ENCODE measurements at regions not wholly inside any gene's neighbourhood (a gene's known extent, or its start where the extent isn't known, plus 50 kb on each side); places are given as distances from the start of the nearest gene placed in this dataset.

- CTCF ChIA-PET (ENCODE audit: low intra/inter-chr PET ratio, low total read pairs): no interaction called here
- Histone ChIP-seq H3K4me2 (ENCODE audit: low read depth, low read length) (no peak overlapping the region), H3K36me3 (replicated peaks in 1 of 2; ENCODE audit: control insufficient read depth in 1 of 2, insufficient read depth in 2 of 2, low read length in 2 of 2) (no peaks in the 10 kb centered on the region), H2AFZ (ENCODE audit: low read length) (no peak overlapping the region), H3K9me3 (ENCODE audit: low read length) (no peaks in the 10 kb centered on the region), H3K79me2 (ENCODE audit: insufficient read depth, low read length) (no peaks in the 10 kb centered on the region), H3K9ac (ENCODE audit: insufficient read depth, low read depth, low read length) (no peak overlapping the region), H3K4me1 (ENCODE audit: insufficient read depth, low read length) (peaks cover 12% of the 10 kb centered on the region; the same call in 1 of the 2 replicates), H3K27me3 (ENCODE audit: control insufficient read depth in 1 of 2, insufficient read depth in 2 of 2, low read length in 2 of 2) (no peaks in the 10 kb centered on the region; a peak in 1 of 5 replicates), H4K20me1 (ENCODE audit: insufficient read depth, low read length) (no peaks in the 10 kb centered on the region), H3K27ac (ENCODE audit: extremely low read length, insufficient read depth, low read length) (no peak overlapping the region), H3K4me3 (replicated peaks in 1 of 3; ENCODE audit: insufficient read depth in 1 of 3, low read depth in 2 of 3, low read length in 3 of 3) (no peak overlapping the region)
- POLR2A ChIA-PET: no interaction called here
- intact Hi-C loops (cut with micrococcal nuclease; ENCODE audit: unreplicated experiment): no loop called here
- no TSS peak for BruUV-seq (replicated peaks)
- DNase-seq (ENCODE audit: low spot score): no peak
- no peak for FAIRE-seq
- 21% methylated on average over 4 of the region's 4 CpGs for WGBS (ENCODE audit: low lambda C conversion rate)
- no peak for ATAC-seq
- peak; percentile 98 to 99 for TF ChIP-seq MAFK (conservative IDR thresholded peaks at IDR 0.05 in 1 of 2, IDR thresholded peaks at IDR 0.05 in 1 of 2; ENCODE audit: low read length in 2 of 2)
- TF ChIP-seq ZNF639 (CRISPR knock-in tag; conservative IDR thresholded peaks at IDR 0.05): no peak
- peak; percentile 99 for TF ChIP-seq MAFF (IDR thresholded peaks at IDR 0.05; ENCODE audit: low read depth, low read length)
- in situ Hi-C loops (cut with HindIII; ENCODE audit: extremely low pct_ligation_motif_present, low pct_unique_long_range_greater_than_20kb): no loop called here
These were observed 96.5 kb upstream of the HS6ST1 start for GRCh38 chr2:128414946-128415778.

- Histone ChIP-seq H3K9me3 (ENCODE audit: low read length) (no peaks in the 10 kb centered on the region), H3K27ac (ENCODE audit: extremely low read length, insufficient read depth, low read length) (no peak overlapping the region), H3K79me2 (ENCODE audit: insufficient read depth, low read length) (no peaks in the 10 kb centered on the region), H3K4me3 (replicated peaks in 1 of 3; ENCODE audit: insufficient read depth in 1 of 3, low read depth in 2 of 3, low read length in 3 of 3) (no peak overlapping the region), H4K20me1 (ENCODE audit: insufficient read depth, low read length) (no peaks in the 10 kb centered on the region), H3K4me1 (ENCODE audit: insufficient read depth, low read length) (peaks cover 12% of the 10 kb centered on the region; the same call in 1 of the 2 replicates), H2AFZ (ENCODE audit: low read length) (no peak overlapping the region), H3K9ac (ENCODE audit: insufficient read depth, low read depth, low read length) (no peak overlapping the region), H3K36me3 (replicated peaks in 1 of 2; ENCODE audit: control insufficient read depth in 1 of 2, insufficient read depth in 2 of 2, low read length in 2 of 2) (no peaks in the 10 kb centered on the region), H3K27me3 (ENCODE audit: control insufficient read depth in 1 of 2, insufficient read depth in 2 of 2, low read length in 2 of 2) (peaks cover 1 to 3% of the 10 kb centered on the region in 2 experiments; a peak in 1 of 5 replicates), H3K4me2 (ENCODE audit: low read depth, low read length) (no peak overlapping the region)
- TF ChIP-seq BCLAF1 (IDR thresholded peaks at IDR 0.05): no peak
- peak; percentile 59; the same call in 1 of the 2 replicates for TF ChIP-seq ZNF281 (CRISPR knock-in tag; IDR thresholded peaks at IDR 0.05; ENCODE audit: borderline replicate concordance)
- TF ChIP-seq, protein P1, sequence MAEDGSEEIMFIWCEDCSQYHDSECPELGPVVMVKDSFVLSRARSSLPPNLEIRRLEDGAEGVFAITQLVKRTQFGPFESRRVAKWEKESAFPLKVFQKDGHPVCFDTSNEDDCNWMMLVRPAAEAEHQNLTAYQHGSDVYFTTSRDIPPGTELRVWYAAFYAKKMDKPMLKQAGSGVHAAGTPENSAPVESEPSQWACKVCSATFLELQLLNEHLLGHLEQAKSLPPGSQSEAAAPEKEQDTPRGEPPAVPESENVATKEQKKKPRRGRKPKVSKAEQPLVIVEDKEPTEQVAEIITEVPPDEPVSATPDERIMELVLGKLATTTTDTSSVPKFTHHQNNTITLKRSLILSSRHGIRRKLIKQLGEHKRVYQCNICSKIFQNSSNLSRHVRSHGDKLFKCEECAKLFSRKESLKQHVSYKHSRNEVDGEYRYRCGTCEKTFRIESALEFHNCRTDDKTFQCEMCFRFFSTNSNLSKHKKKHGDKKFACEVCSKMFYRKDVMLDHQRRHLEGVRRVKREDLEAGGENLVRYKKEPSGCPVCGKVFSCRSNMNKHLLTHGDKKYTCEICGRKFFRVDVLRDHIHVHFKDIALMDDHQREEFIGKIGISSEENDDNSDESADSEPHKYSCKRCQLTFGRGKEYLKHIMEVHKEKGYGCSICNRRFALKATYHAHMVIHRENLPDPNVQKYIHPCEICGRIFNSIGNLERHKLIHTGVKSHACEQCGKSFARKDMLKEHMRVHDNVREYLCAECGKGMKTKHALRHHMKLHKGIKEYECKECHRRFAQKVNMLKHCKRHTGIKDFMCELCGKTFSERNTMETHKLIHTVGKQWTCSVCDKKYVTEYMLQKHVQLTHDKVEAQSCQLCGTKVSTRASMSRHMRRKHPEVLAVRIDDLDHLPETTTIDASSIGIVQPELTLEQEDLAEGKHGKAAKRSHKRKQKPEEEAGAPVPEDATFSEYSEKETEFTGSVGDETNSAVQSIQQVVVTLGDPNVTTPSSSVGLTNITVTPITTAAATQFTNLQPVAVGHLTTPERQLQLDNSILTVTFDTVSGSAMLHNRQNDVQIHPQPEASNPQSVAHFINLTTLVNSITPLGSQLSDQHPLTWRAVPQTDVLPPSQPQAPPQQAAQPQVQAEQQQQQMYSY (CRISPR knock-in tag; IDR thresholded peaks at IDR 0.05): no peak
- intact Hi-C loops (cut with micrococcal nuclease; ENCODE audit: unreplicated experiment): no loop called here
- CTCF ChIA-PET (ENCODE audit: low intra/inter-chr PET ratio, low total read pairs): no interaction called here
- in situ Hi-C loops (cut with HindIII; ENCODE audit: extremely low pct_ligation_motif_present, low pct_unique_long_range_greater_than_20kb): no loop called here
- BruUV-seq (replicated peaks): no TSS peak
- ATAC-seq (no peak), FAIRE-seq (no peak), DNase-seq (ENCODE audit: low spot score) (no peak)
- POLR2A ChIA-PET: no interaction called here
- WGBS (ENCODE audit: low lambda C conversion rate): 8% methylated on average over 1 of the region's 1 CpG
These were observed 97.1 kb upstream of the HS6ST1 start for GRCh38 chr2:128415779-128416061.
